OCI-LY7 (cell line): ENCODE measurements at regions not wholly inside any gene's neighbourhood (a gene's known extent, or its start where the extent isn't known, plus 50 kb on each side); places are given as distances from the start of the nearest gene placed in this dataset.

ENCODE experiments used
- BruUV-seq: library from RNA; stranded (reverse); fragments of 400-500 nt; replicated peaks from 2 replicates; lab custom pipeline; 2021; lab: Mats Ljungman, UMichigan
- CTCF ChIA-PET: fragments of 300-600 bp; sonication (Branson Sonifier 250); formaldehyde crosslinking; loops from one replicate; lab custom pipeline; 2022; ENCODE audit warnings: antibody characterized with exemption; ENCODE audit not compliant: unreplicated experiment; lab: Charles Lee
- POLR2A ChIA-PET: fragments of 300-600 bp; sonication (Branson Sonifier 250); formaldehyde crosslinking; loops from one replicate; lab custom pipeline; 2022; ENCODE audit warnings: antibody characterized with exemption; lab: Charles Lee
- DNase-seq: peaks from one replicate; pipeline ENCODE4 v3.0.0-alpha.2; 2015; ENCODE audit warnings: low spot score
- H2AFZ ChIP-seq: fragments of 200-600 bp; sonication (generic), shearing (Covaris generic); 2 replicates; pipeline ENCODE4 v1.6.1; 2014; ENCODE audit warnings: mild to moderate bottlenecking, antibody characterized with exemption, low read length, moderate library complexity
- H3K27ac ChIP-seq: fragments of 200-600 bp; sonication (generic); 2 replicates; pipeline ENCODE4 v1.5.1; 2014; ENCODE audit warnings: mixed run types, low read depth, mild to moderate bottlenecking, moderate library complexity, low read length, inconsistent platforms; ENCODE audit not compliant: poor library complexity, severe bottlenecking
- H3K36me3 ChIP-seq: fragments of 200-600 bp; sonication (generic); 2 replicates; pipeline ENCODE4 v1.6.1; 2014; ENCODE audit warnings: mild to moderate bottlenecking, antibody characterized with exemption, low read length, moderate library complexity, mixed read lengths; ENCODE audit not compliant: insufficient read depth
- H3K4me1 ChIP-seq: fragments of 200-600 bp; sonication (generic); 2 replicates; pipeline ENCODE4 v1.5.1; 2014; ENCODE audit warnings: mild to moderate bottlenecking, low read length; ENCODE audit not compliant: insufficient read depth, poor library complexity, severe bottlenecking
- H3K4me2 ChIP-seq: fragments of 200-600 bp; sonication (generic); 2 replicates; pipeline ENCODE4 v1.6.1; 2014; ENCODE audit warnings: mild to moderate bottlenecking, low read length
- H3K4me3 ChIP-seq: fragments of 200-600 bp; sonication (generic); 2 replicates; pipeline ENCODE4 v1.5.1; 2014; ENCODE audit warnings: mild to moderate bottlenecking, low read depth, low read length; ENCODE audit not compliant: poor library complexity, severe bottlenecking
- H3K79me2 ChIP-seq: fragments of 200-600 bp; sonication (generic); 2 replicates; pipeline ENCODE4 v1.6.1; 2016; ENCODE audit warnings: low read depth, mild to moderate bottlenecking, low read length, moderate library complexity, mixed read lengths; ENCODE audit not compliant: insufficient read depth
- H3K9me2 ChIP-seq: fragments of 200-600 bp; sonication (generic); 2 replicates; pipeline ENCODE4 v1.6.1; 2016; ENCODE audit warnings: mild to moderate bottlenecking, low read length, mixed read lengths; ENCODE audit not compliant: insufficient read depth
- H3K9me3 ChIP-seq: fragments of 200-600 bp; sonication (generic); 2 replicates; pipeline ENCODE4 v1.6.1; 2014; ENCODE audit warnings: mild to moderate bottlenecking, mixed run types, low read length, mixed read lengths
- H4K20me1 ChIP-seq: fragments of 200-600 bp; sonication (generic); 2 replicates; pipeline ENCODE4 v1.6.1; 2014; ENCODE audit warnings: mild to moderate bottlenecking, antibody characterized with exemption, low read length, moderate library complexity, mixed read lengths; ENCODE audit not compliant: insufficient read depth
- EZH2phosphoT487 ChIP-seq: fragments of 200-600 bp; sonication (generic); IDR thresholded peaks from 2 replicates; pipeline ENCODE4 v1.6.1; 2018; ENCODE audit warnings: low read depth, borderline replicate concordance, mild to moderate bottlenecking, mixed run types, antibody characterized with exemption, low read length, moderate library complexity, mixed read lengths
- intact Hi-C: fragments of 100-400 bp; cut with micrococcal nuclease; formaldehyde crosslinking; loops from one replicate; pipeline ENCODE4 v1.10.0; 2022; ENCODE audit not compliant: unreplicated experiment
- TF ChIP-seq, protein P1 (sequence below): fragments of 200-600 bp; sonication (generic); conservative IDR thresholded peaks from 2 replicates; pipeline ENCODE4 v1.5.1; 2014; ENCODE audit warnings: mild to moderate bottlenecking, antibody characterized with exemption, low read length, moderate library complexity, mixed read lengths

DNA sequence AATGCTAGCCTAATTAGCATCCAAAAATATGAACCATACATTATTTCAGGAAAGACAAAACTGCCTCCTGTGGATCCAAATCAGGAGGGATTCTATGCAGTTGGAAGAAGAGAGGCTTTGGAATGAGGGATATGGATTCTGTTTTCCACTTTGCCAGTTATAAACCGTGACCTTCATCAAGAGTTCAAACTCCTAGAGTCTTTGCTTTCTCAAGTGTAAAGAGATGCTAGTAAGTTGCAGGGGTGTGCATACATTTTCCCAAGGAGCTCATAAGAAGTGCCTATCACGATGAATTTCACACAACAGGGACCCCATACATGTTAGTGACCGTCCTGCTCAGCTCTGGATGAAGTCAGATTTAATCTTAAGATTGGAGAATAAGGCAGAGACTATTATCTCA is 542.5 kb downstream of the SOX11 start:
- POLR2A ChIA-PET, result interaction anchor here (0.9 to 1.9 kb wide), 3 partner anchors 11 to 18 kb away, joined by 3 to 10 read pairs (median 3); no protein-coding TSS in a partner anchor
- TF ChIP-seq EZH2phosphoT487, result no peak
- TF ChIP-seq, protein P1, sequence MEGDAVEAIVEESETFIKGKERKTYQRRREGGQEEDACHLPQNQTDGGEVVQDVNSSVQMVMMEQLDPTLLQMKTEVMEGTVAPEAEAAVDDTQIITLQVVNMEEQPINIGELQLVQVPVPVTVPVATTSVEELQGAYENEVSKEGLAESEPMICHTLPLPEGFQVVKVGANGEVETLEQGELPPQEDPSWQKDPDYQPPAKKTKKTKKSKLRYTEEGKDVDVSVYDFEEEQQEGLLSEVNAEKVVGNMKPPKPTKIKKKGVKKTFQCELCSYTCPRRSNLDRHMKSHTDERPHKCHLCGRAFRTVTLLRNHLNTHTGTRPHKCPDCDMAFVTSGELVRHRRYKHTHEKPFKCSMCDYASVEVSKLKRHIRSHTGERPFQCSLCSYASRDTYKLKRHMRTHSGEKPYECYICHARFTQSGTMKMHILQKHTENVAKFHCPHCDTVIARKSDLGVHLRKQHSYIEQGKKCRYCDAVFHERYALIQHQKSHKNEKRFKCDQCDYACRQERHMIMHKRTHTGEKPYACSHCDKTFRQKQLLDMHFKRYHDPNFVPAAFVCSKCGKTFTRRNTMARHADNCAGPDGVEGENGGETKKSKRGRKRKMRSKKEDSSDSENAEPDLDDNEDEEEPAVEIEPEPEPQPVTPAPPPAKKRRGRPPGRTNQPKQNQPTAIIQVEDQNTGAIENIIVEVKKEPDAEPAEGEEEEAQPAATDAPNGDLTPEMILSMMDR, result no peak
- no peak for DNase-seq
- H3K9me2 ChIP-seq, result no peaks in the 10 kb centered on the region
- H2AFZ ChIP-seq, result no peak overlapping the region
- H3K36me3 ChIP-seq, result no peaks in the 10 kb centered on the region; the same call in 1 of the 2 replicates
- no peak overlapping the region for H3K4me3 ChIP-seq
- BruUV-seq, result no TSS peak
- intact Hi-C loops, result no loop called here
- no peaks in the 10 kb centered on the region for H3K79me2 ChIP-seq
- no peaks in the 10 kb centered on the region for H4K20me1 ChIP-seq
- CTCF ChIA-PET, result no interaction called here
- no peak overlapping the region for H3K4me2 ChIP-seq
- H3K9me3 ChIP-seq, result peaks cover 33% of the 10 kb centered on the region
- H3K4me1 ChIP-seq, result no peaks in the 10 kb centered on the region
- no peak overlapping the region for H3K27ac ChIP-seq

- H3K4me1 ChIP-seq, result no peaks in the 10 kb centered on the region
- ChIA-PET CTCF (no interaction called here), POLR2A (no interaction called here)
- no TSS peak for BruUV-seq
- H3K9me2 ChIP-seq, result no peaks in the 10 kb centered on the region
- peaks cover 19% of the 10 kb centered on the region for H3K9me3 ChIP-seq
- H3K4me3 ChIP-seq, result no peak overlapping the region
- no peaks in the 10 kb centered on the region for H4K20me1 ChIP-seq
- H3K4me2 ChIP-seq, result no peak overlapping the region
- no peak overlapping the region for H2AFZ ChIP-seq
- no peaks in the 10 kb centered on the region for H3K79me2 ChIP-seq
- DNase-seq, result no peak
- intact Hi-C loops, result no loop called here
- H3K27ac ChIP-seq, result no peak overlapping the region
- H3K36me3 ChIP-seq, result no peaks in the 10 kb centered on the region; the same call in 1 of the 2 replicates
- TF ChIP-seq, protein P1, result no peak
- no peak for TF ChIP-seq EZH2phosphoT487
Observed at GRCh38 chr2:6236317-6236716, 544.1 kb downstream of the SOX11 start.

GRCh38 chr2:6237039-6237660 is 545.0 kb downstream of the SOX11 start:
- no peaks in the 10 kb centered on the region; the same call in 1 of the 2 replicates for H3K36me3 ChIP-seq
- H3K4me3 ChIP-seq, result no peak overlapping the region
- CTCF ChIA-PET, result no interaction called here
- no peak for DNase-seq
- BruUV-seq, result no TSS peak
- no peak overlapping the region for H3K4me2 ChIP-seq
- POLR2A ChIA-PET, result no interaction called here
- no peaks in the 10 kb centered on the region for H3K79me2 ChIP-seq
- H3K9me2 ChIP-seq, result no peaks in the 10 kb centered on the region
- H4K20me1 ChIP-seq, result no peaks in the 10 kb centered on the region
- intact Hi-C loops, result no loop called here
- no peak overlapping the region for H3K27ac ChIP-seq
- TF ChIP-seq, protein P1, result no peak
- TF ChIP-seq EZH2phosphoT487, result no peak
- no peak overlapping the region for H2AFZ ChIP-seq
- no peaks in the 10 kb centered on the region for H3K4me1 ChIP-seq
- peaks cover 16% of the 10 kb centered on the region for H3K9me3 ChIP-seq
